ENCODE measurements at regions not wholly inside any gene's neighbourhood (a gene's known extent, or its start where the extent isn't known, plus 50 kb on each side); places are given as distances from the start of the nearest gene placed in this dataset.

GRCh38 chr18:61989138-61989537, 96.3 kb upstream of the RNF152 start:
- DNase-seq, result no peak

- DNase-seq, result no peak
Observed at GRCh38 chr18:61988100-61988499, 95.3 kb upstream of the RNF152 start.

GRCh38 chr18:61985681-61986080, 92.9 kb upstream of the RNF152 start:
- no peak for DNase-seq

- no peak for DNase-seq
Observed at GRCh38 chr18:61984349-61984748, 91.5 kb upstream of the RNF152 start.

- DNase-seq, result no peak
Observed at GRCh38 chr18:61982475-61982874, 89.7 kb upstream of the RNF152 start.

- no peak for DNase-seq
Observed at GRCh38 chr18:61980355-61980754, 87.5 kb upstream of the RNF152 start.

GRCh38 chr18:61975526-61976326, 82.9 kb upstream of the RNF152 start:
- DNase-seq, result no peak

GRCh38 chr18:61973273-61974115, 80.7 kb upstream of the RNF152 start:
- no peak for DNase-seq

GRCh38 chr18:61972389-61973264, 79.8 kb upstream of the RNF152 start:
- no peak for DNase-seq

GRCh38 chr18:61967252-61967891, 74.6 kb upstream of the RNF152 start:
- DNase-seq, result no peak

GRCh38 chr18:61965311-61965710, 72.5 kb upstream of the RNF152 start:
- no peak for DNase-seq

GRCh38 chr18:61964616-61965015, 71.8 kb upstream of the RNF152 start:
- DNase-seq, result no peak

GRCh38 chr18:61963705-61964104, 70.9 kb upstream of the RNF152 start:
- no peak for DNase-seq

- no peak for DNase-seq
Observed at GRCh38 chr18:61957801-61958516, 65.2 kb upstream of the RNF152 start.

- peak; percentile 5 for DNase-seq
Observed at GRCh38 chr18:61955644-61956043, 62.8 kb upstream of the RNF152 start.

- DNase-seq, result no peak
Observed at GRCh38 chr18:61954096-61954746, 61.4 kb upstream of the RNF152 start.

GRCh38 chr18:61953641-61954040, 60.8 kb upstream of the RNF152 start:
- DNase-seq, result no peak

GRCh38 chr18:61953161-61953560, 60.4 kb upstream of the RNF152 start:
- DNase-seq, result no peak

GRCh38 chr18:61951396-61951795, 58.6 kb upstream of the RNF152 start:
- no peak for DNase-seq

GRCh38 chr18:61950371-61950770, 57.6 kb upstream of the RNF152 start:
- no peak for DNase-seq

GRCh38 chr18:61949946-61950345, 57.1 kb upstream of the RNF152 start:
- no peak for DNase-seq
